ENCODE measurements at regions not wholly inside any gene's neighbourhood (a gene's known extent, or its start where the extent isn't known, plus 50 kb on each side); places are given as distances from the start of the nearest gene placed in this dataset.

DNA sequence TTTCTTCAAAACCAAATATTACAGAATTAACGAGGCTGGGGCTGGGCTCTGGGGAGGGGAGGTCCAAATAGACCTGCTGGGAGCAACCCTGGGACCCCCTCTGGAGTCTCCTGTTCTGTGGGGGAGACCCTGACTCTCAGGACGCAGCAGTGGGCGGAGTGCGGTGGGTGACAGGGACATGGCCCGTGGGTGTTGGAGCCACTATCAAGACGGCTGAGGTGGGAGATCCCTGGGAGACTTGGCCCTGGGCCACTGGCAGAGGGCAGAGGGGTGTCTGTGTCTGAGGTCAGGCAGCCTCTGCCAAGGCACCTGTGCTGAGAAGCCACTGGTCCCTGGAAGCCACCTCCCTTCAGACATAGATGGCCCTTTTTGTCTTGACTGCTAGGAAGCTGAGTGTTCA is 79.5 kb upstream of the CTDP1 start:
- TF ChIP-seq, protein P1, sequence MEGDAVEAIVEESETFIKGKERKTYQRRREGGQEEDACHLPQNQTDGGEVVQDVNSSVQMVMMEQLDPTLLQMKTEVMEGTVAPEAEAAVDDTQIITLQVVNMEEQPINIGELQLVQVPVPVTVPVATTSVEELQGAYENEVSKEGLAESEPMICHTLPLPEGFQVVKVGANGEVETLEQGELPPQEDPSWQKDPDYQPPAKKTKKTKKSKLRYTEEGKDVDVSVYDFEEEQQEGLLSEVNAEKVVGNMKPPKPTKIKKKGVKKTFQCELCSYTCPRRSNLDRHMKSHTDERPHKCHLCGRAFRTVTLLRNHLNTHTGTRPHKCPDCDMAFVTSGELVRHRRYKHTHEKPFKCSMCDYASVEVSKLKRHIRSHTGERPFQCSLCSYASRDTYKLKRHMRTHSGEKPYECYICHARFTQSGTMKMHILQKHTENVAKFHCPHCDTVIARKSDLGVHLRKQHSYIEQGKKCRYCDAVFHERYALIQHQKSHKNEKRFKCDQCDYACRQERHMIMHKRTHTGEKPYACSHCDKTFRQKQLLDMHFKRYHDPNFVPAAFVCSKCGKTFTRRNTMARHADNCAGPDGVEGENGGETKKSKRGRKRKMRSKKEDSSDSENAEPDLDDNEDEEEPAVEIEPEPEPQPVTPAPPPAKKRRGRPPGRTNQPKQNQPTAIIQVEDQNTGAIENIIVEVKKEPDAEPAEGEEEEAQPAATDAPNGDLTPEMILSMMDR (IDR thresholded peaks at IDR 0.05; ENCODE audit: low read length): no peak
- TF ChIP-seq EZH2phosphoT487 (IDR thresholded peaks at IDR 0.05; ENCODE audit: low read length) (no peak), EZH2 (optimal IDR thresholded peaks at IDR 0.05; ENCODE audit: low read depth, low read length) (no peak)

Measured in MM.1S (cell line).